ENCODE measurements at regions not wholly inside any gene's neighbourhood (a gene's known extent, or its start where the extent isn't known, plus 50 kb on each side); places are given as distances from the start of the nearest gene placed in this dataset.
"Not testable (repeated sequence)": the region's sequence is repeated elsewhere in the genome, so short reads cannot be mapped to it uniquely, and the experiment has no call there.

- H2AFZ ChIP-seq (ENCODE audit: low read length); H3K27ac ChIP-seq (replicated peaks; ENCODE audit: low read length); H3K79me1 ChIP-seq (ENCODE audit: low read depth, low read length); H2BK120ac ChIP-seq (ENCODE audit: low read depth, low read length); H4K8ac ChIP-seq (ENCODE audit: low read depth, low read length); H2BK5ac ChIP-seq (ENCODE audit: low read length); H3K4me2 ChIP-seq (ENCODE audit: insufficient read depth, low read length, poor library complexity, severe bottlenecking); H3K4ac ChIP-seq (ENCODE audit: low read length); H3K9me3 ChIP-seq (replicated peaks in 1 of 2; ENCODE audit: control insufficient read depth in 2 of 2, insufficient read depth in 1 of 2, low read depth in 1 of 2, low read length in 2 of 2); H3K27me3 ChIP-seq (ENCODE audit: control insufficient read depth in 3 of 3, insufficient read depth in 3 of 3, low read depth in 1 of 3, low read length in 3 of 3); H4K91ac ChIP-seq (ENCODE audit: low read depth, low read length, poor library complexity); H3K23ac ChIP-seq (ENCODE audit: low read depth, low read length, poor library complexity); H3K18ac ChIP-seq (ENCODE audit: low read length); H3K36me3 ChIP-seq (replicated peaks in 1 of 2; ENCODE audit: control insufficient read depth in 2 of 2, insufficient read depth in 2 of 2, low read length in 2 of 2); H3K4me1 ChIP-seq (ENCODE audit: control insufficient read depth in 2 of 2, insufficient read depth in 1 of 2, low read depth in 1 of 2, low read length in 2 of 2); H3K14ac ChIP-seq (ENCODE audit: low read length); H2BK15ac ChIP-seq (ENCODE audit: low read length); H3K9ac ChIP-seq (ENCODE audit: low read depth, low read length, poor library complexity); H3K4me3 ChIP-seq (ENCODE audit: low read length in 2 of 2); H2BK12ac ChIP-seq (ENCODE audit: low read length); H2AK5ac ChIP-seq (ENCODE audit: low read depth, low read length); DNase-seq (ENCODE audit: low spot score): not testable (repeated sequence)
- WGBS, 2 donors (ENCODE audit: extremely low coverage in 2 of 2, insufficient read length in 2 of 2, insufficient replicate concordance in 1 of 2): no CpG with 5 or more reads among the region's 9 CpGs
Observed at GRCh38 chr14:19340976-19341375, 93.2 kb downstream of the POTEG start.

GRCh38 chr14:19341627-19342026, 92.5 kb downstream of the POTEG start:
- not testable (repeated sequence) for H3K27me3 ChIP-seq (ENCODE audit: control insufficient read depth in 3 of 3, insufficient read depth in 3 of 3, low read depth in 1 of 3, low read length in 3 of 3); H2BK15ac ChIP-seq (ENCODE audit: low read length); H2AFZ ChIP-seq (ENCODE audit: low read length); H3K4me3 ChIP-seq (ENCODE audit: low read length in 2 of 2); H3K4ac ChIP-seq (ENCODE audit: low read length); H3K27ac ChIP-seq (replicated peaks; ENCODE audit: low read length); H3K79me1 ChIP-seq (ENCODE audit: low read depth, low read length); H2BK5ac ChIP-seq (ENCODE audit: low read length); H2BK12ac ChIP-seq (ENCODE audit: low read length); H2BK120ac ChIP-seq (ENCODE audit: low read depth, low read length); H3K18ac ChIP-seq (ENCODE audit: low read length); H3K23ac ChIP-seq (ENCODE audit: low read depth, low read length, poor library complexity); DNase-seq (ENCODE audit: low spot score); H3K9ac ChIP-seq (ENCODE audit: low read depth, low read length, poor library complexity); H3K9me3 ChIP-seq (replicated peaks in 1 of 2; ENCODE audit: control insufficient read depth in 2 of 2, insufficient read depth in 1 of 2, low read depth in 1 of 2, low read length in 2 of 2); H2AK5ac ChIP-seq (ENCODE audit: low read depth, low read length); H4K91ac ChIP-seq (ENCODE audit: low read depth, low read length, poor library complexity); H3K36me3 ChIP-seq (replicated peaks in 1 of 2; ENCODE audit: control insufficient read depth in 2 of 2, insufficient read depth in 2 of 2, low read length in 2 of 2); H3K14ac ChIP-seq (ENCODE audit: low read length); H3K4me1 ChIP-seq (ENCODE audit: control insufficient read depth in 2 of 2, insufficient read depth in 1 of 2, low read depth in 1 of 2, low read length in 2 of 2); H3K4me2 ChIP-seq (ENCODE audit: insufficient read depth, low read length, poor library complexity, severe bottlenecking); H4K8ac ChIP-seq (ENCODE audit: low read depth, low read length)
- no CpG with 5 or more reads among the region's 6 CpGs for WGBS, 2 donors (ENCODE audit: extremely low coverage in 2 of 2, insufficient read length in 2 of 2, insufficient replicate concordance in 1 of 2)

GRCh38 chr14:19344261-19344660, 89.9 kb downstream of the POTEG start:
- H2BK5ac ChIP-seq (ENCODE audit: low read length); H4K8ac ChIP-seq (ENCODE audit: low read depth, low read length); H2BK120ac ChIP-seq (ENCODE audit: low read depth, low read length); H3K23ac ChIP-seq (ENCODE audit: low read depth, low read length, poor library complexity); H3K36me3 ChIP-seq (replicated peaks in 1 of 2; ENCODE audit: control insufficient read depth in 2 of 2, insufficient read depth in 2 of 2, low read length in 2 of 2); H2AFZ ChIP-seq (ENCODE audit: low read length); H3K4me2 ChIP-seq (ENCODE audit: insufficient read depth, low read length, poor library complexity, severe bottlenecking); H3K27ac ChIP-seq (replicated peaks; ENCODE audit: low read length); H3K4me3 ChIP-seq (ENCODE audit: low read length in 2 of 2); H2BK12ac ChIP-seq (ENCODE audit: low read length); H3K27me3 ChIP-seq (ENCODE audit: control insufficient read depth in 3 of 3, insufficient read depth in 3 of 3, low read depth in 1 of 3, low read length in 3 of 3); H3K9me3 ChIP-seq (replicated peaks in 1 of 2; ENCODE audit: control insufficient read depth in 2 of 2, insufficient read depth in 1 of 2, low read depth in 1 of 2, low read length in 2 of 2); H3K14ac ChIP-seq (ENCODE audit: low read length); H4K91ac ChIP-seq (ENCODE audit: low read depth, low read length, poor library complexity); DNase-seq (ENCODE audit: low spot score); H3K18ac ChIP-seq (ENCODE audit: low read length); H3K4me1 ChIP-seq (ENCODE audit: control insufficient read depth in 2 of 2, insufficient read depth in 1 of 2, low read depth in 1 of 2, low read length in 2 of 2); H3K9ac ChIP-seq (ENCODE audit: low read depth, low read length, poor library complexity); H3K4ac ChIP-seq (ENCODE audit: low read length); H2BK15ac ChIP-seq (ENCODE audit: low read length); H2AK5ac ChIP-seq (ENCODE audit: low read depth, low read length); H3K79me1 ChIP-seq (ENCODE audit: low read depth, low read length): not testable (repeated sequence)
- no CpG with 5 or more reads among the region's 4 CpGs for WGBS, 2 donors (ENCODE audit: extremely low coverage in 2 of 2, insufficient read length in 2 of 2, insufficient replicate concordance in 1 of 2)

- not testable (repeated sequence) for H3K4me2 ChIP-seq (ENCODE audit: insufficient read depth, low read length, poor library complexity, severe bottlenecking); H3K14ac ChIP-seq (ENCODE audit: low read length); H3K79me1 ChIP-seq (ENCODE audit: low read depth, low read length); H3K23ac ChIP-seq (ENCODE audit: low read depth, low read length, poor library complexity); H3K9me3 ChIP-seq (replicated peaks in 1 of 2; ENCODE audit: control insufficient read depth in 2 of 2, insufficient read depth in 1 of 2, low read depth in 1 of 2, low read length in 2 of 2); H4K8ac ChIP-seq (ENCODE audit: low read depth, low read length); H3K18ac ChIP-seq (ENCODE audit: low read length); H3K36me3 ChIP-seq (replicated peaks in 1 of 2; ENCODE audit: control insufficient read depth in 2 of 2, insufficient read depth in 2 of 2, low read length in 2 of 2); H2BK12ac ChIP-seq (ENCODE audit: low read length); DNase-seq (ENCODE audit: low spot score); H3K4me1 ChIP-seq (ENCODE audit: control insufficient read depth in 2 of 2, insufficient read depth in 1 of 2, low read depth in 1 of 2, low read length in 2 of 2); H3K9ac ChIP-seq (ENCODE audit: low read depth, low read length, poor library complexity); H3K4me3 ChIP-seq (ENCODE audit: low read length in 2 of 2); H3K27me3 ChIP-seq (ENCODE audit: control insufficient read depth in 3 of 3, insufficient read depth in 3 of 3, low read depth in 1 of 3, low read length in 3 of 3); H3K27ac ChIP-seq (replicated peaks; ENCODE audit: low read length); H2BK15ac ChIP-seq (ENCODE audit: low read length); H2AFZ ChIP-seq (ENCODE audit: low read length); H2AK5ac ChIP-seq (ENCODE audit: low read depth, low read length); H4K91ac ChIP-seq (ENCODE audit: low read depth, low read length, poor library complexity); H2BK5ac ChIP-seq (ENCODE audit: low read length); H2BK120ac ChIP-seq (ENCODE audit: low read depth, low read length); H3K4ac ChIP-seq (ENCODE audit: low read length)
- no CpG with 5 or more reads among the region's 20 CpGs for WGBS, 2 donors (ENCODE audit: extremely low coverage in 2 of 2, insufficient read length in 2 of 2, insufficient replicate concordance in 1 of 2)
Observed at GRCh38 chr14:19344689-19345088, 89.5 kb downstream of the POTEG start.
